Peyer's patch (tissue), 4 donors: ENCODE measurements at regions not wholly inside any gene's neighbourhood (a gene's known extent, or its start where the extent isn't known, plus 50 kb on each side); places are given as distances from the start of the nearest gene placed in this dataset.
A peak's percentile ranks its signal among the peaks of the same experiment; 100 is the strongest.

Experiments
- DNase-seq, 3 donors: peaks; one replicate each; pipeline ENCODE4 v3.0.0-alpha.2; 2017 to 2019
- H3K27ac ChIP-seq, 4 donors: fragments of 200-600 bp; sonication (generic); one replicate each; pipeline ENCODE4 v1.5.1; 2016 to 2019
- H3K27me3 ChIP-seq, 2 donors: fragments of 200-600 bp; sonication (generic); one replicate each; pipeline ENCODE4 v1.5.1; 2019
- H3K36me3 ChIP-seq, 3 donors: fragments of 200-600 bp; sonication (generic); one replicate each; pipeline ENCODE4 v1.5.1; 2016 to 2019
- H3K4me1 ChIP-seq, 4 donors: fragments of 200-600 bp; sonication (generic); one replicate each; pipeline ENCODE4 v1.5.1; 2016 to 2019
- H3K4me3 ChIP-seq, 4 donors: fragments of 200-600 bp; sonication (generic); 1 replicate in 3 of 4; 2 replicates in 1 of 4; pipeline ENCODE4 v1.5.1; 2016 to 2019; ENCODE audit warnings: mild to moderate bottlenecking in 1 of 4
- H3K9me3 ChIP-seq, 4 donors: fragments of 200-600 bp; sonication (generic); one replicate each; pipeline ENCODE4 v1.5.1; 2016 to 2019; ENCODE audit warnings: mild to moderate bottlenecking in 1 of 4
- POLR2A ChIP-seq, 2 donors: fragments of 450-650 bp; IDR thresholded peaks; one replicate each; pipeline ENCODE4 v1.5.1; 2017; ENCODE audit warnings: antibody characterized with exemption in 2 of 2, mild to moderate bottlenecking in 2 of 2, moderate library complexity in 2 of 2
- TF ChIP-seq, protein P1 (sequence below), 6 experiments: fragments of 450-650 bp in 4 of 6; fragments of 200-600 bp in 2 of 6; sonication (generic) in 1 of 6; IDR thresholded peaks; one replicate each; pipeline ENCODE4 v1.5.1; 2017 to 2019; ENCODE audit warnings: antibody characterized with exemption in 6 of 6, mild to moderate bottlenecking in 3 of 6, moderate library complexity in 1 of 6

DNA sequence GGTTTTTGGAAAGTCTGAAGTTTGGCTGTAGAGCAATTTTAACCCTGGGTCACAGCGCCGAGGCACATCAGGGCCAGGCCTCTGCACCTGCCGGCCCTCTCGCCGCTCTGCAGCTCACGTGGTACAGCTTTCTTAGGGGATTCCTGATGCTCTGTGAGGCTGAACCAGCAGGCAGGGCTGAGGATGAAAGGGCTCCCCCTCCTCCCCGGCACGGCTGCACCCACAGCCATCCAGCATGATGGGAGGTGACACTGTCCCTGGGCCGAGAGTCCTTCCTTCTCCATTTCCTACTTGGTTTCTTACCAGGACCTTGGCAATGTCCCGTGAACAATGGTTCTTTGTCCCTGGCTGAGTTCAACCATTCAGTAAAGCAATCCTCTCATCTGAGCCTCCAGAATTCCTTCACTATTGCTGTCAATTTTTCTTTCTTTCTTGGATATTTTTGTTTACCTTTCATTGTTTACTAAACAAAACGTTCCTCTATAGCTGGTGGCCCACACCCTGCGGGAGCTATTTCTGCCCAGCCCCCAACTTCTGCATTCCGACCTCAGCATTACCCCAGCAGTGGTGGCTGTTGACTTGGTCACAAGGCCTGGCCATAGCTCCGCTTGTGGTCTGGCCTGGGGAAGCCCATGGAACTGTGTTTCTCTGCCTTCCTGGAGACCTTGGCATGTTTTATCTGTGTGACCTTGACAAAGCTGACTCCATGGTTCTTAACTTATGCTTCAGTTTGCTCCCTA lies 172.8 kb upstream of the B3GAT1 start:
- Histone ChIP-seq H3K36me3 (no peaks in the 10 kb centered on the region), H3K27me3 (no peaks in the 10 kb centered on the region), H3K4me3 (no peak overlapping the region), H3K27ac (no peak overlapping the region), H3K9me3 (no peaks in the 10 kb centered on the region), H3K4me1 (peaks cover 0 to 24% (median 2%) of the 10 kb centered on the region in 4 donors)
- no peak for DNase-seq
- TF ChIP-seq, protein P1, sequence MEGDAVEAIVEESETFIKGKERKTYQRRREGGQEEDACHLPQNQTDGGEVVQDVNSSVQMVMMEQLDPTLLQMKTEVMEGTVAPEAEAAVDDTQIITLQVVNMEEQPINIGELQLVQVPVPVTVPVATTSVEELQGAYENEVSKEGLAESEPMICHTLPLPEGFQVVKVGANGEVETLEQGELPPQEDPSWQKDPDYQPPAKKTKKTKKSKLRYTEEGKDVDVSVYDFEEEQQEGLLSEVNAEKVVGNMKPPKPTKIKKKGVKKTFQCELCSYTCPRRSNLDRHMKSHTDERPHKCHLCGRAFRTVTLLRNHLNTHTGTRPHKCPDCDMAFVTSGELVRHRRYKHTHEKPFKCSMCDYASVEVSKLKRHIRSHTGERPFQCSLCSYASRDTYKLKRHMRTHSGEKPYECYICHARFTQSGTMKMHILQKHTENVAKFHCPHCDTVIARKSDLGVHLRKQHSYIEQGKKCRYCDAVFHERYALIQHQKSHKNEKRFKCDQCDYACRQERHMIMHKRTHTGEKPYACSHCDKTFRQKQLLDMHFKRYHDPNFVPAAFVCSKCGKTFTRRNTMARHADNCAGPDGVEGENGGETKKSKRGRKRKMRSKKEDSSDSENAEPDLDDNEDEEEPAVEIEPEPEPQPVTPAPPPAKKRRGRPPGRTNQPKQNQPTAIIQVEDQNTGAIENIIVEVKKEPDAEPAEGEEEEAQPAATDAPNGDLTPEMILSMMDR (IDR thresholded peaks at IDR 0.05): no peak
- TF ChIP-seq POLR2A (IDR thresholded peaks at IDR 0.05): no peak

DNA sequence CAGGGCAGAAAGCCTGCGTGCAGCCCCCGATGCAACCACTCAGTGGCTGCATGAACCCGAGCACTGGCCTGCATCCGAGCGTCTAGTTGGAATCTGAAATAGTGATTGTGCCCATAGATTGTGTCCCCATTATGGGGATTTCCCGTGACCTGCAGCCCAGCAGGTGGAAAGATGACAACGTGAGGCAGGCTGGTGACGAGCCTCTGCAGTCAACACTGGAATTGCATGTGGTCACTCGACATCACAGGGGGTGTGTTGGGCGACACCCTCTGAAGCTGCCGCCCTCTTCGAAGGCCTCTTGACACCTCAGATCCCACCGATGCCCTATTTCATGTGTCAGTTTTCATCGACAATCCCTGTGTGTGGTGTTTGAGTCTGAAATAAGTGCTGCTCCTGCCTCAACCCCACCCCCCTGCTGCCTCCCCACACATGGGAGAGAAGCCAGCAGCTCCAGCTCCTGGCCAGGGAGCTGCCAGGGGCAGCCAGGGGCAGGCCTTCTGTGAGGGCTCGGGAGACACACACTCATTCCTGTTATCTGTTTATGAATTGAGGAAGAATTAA lies 172.0 kb upstream of the B3GAT1 start:
- Histone ChIP-seq H3K4me1 (peaks cover 0 to 24% (median 2%) of the 10 kb centered on the region in 4 donors), H3K27ac (no peak overlapping the region)

DNA sequence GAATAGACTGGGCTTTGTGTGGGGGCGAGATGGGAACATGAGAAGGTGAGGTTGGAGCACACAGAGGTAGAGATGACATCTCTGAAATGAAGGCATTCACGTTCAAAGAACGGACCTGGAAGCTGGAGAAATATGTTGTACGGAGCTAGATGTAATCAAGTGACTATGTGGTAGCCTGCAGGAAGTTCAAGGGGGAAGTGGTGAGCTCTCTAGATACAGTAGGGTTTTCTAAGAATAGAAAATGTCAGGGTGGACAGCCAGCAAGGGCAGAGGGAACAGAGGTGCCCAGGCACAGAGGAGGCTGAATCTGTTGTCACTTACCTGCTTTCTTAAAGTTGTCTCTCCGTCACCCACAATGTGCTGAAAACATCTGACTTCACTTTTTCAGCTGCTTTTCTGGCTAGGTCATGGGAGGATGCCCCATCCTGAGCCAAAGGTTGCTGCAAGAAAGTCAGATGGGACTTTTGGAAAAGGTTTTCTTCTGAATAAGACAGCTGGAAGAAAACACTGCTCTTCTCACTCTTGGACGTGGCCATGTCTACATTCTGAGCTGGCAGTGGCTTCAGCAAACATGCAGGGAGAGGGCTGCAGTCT lies 171.5 kb upstream of the B3GAT1 start:
- Histone ChIP-seq H3K27me3 (no peaks in the 10 kb centered on the region), H3K36me3 (no peaks in the 10 kb centered on the region), H3K27ac (no peak overlapping the region), H3K9me3 (no peaks in the 10 kb centered on the region), H3K4me1 (peaks cover 0 to 24% (median 2%) of the 10 kb centered on the region in 4 donors), H3K4me3 (no peak overlapping the region)
- no peak for TF ChIP-seq POLR2A (IDR thresholded peaks at IDR 0.05)
- TF ChIP-seq, protein P1 (IDR thresholded peaks at IDR 0.05): no peak
- no peak for DNase-seq

More for the DNA sequence above, 172.0 kb upstream of the B3GAT1 start:
- Histone ChIP-seq H3K9me3 (no peaks in the 10 kb centered on the region), H3K4me3 (no peak overlapping the region), H3K27me3 (no peaks in the 10 kb centered on the region), H3K36me3 (no peaks in the 10 kb centered on the region)
- TF ChIP-seq, protein P1 (IDR thresholded peaks at IDR 0.05): no peak
- TF ChIP-seq POLR2A (IDR thresholded peaks at IDR 0.05): no peak
- DNase-seq: no peak

DNA sequence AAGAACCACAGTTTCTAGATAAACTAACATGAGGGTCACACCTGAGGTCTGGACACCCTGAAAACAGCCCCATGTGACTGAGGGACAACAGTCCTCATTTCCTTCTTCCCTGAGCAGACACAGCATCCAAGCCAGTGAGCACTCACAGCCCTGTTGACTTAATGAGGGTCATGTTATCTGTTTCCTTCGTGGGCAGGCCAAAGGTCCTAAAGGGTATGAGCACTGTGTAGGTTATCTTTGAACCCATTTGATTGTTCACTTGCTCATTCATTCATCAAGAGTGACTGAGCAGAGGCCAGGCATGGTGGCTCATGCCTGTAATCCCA lies 170.7 kb upstream of the B3GAT1 start:
- H3K9me3 ChIP-seq: no peaks in the 10 kb centered on the region
- no peaks in the 10 kb centered on the region for H3K27me3 ChIP-seq
- peaks cover 0 to 24% (median 2%) of the 10 kb centered on the region in 4 donors for H3K4me1 ChIP-seq
- H3K27ac ChIP-seq: peak overlapping the region in 1 of 4 donors; percentile 30
- no peak overlapping the region for H3K4me3 ChIP-seq
- TF ChIP-seq POLR2A (IDR thresholded peaks at IDR 0.05): no peak
- TF ChIP-seq, protein P1 (IDR thresholded peaks at IDR 0.05): no peak
- H3K36me3 ChIP-seq: no peaks in the 10 kb centered on the region
- DNase-seq: no peak

DNA sequence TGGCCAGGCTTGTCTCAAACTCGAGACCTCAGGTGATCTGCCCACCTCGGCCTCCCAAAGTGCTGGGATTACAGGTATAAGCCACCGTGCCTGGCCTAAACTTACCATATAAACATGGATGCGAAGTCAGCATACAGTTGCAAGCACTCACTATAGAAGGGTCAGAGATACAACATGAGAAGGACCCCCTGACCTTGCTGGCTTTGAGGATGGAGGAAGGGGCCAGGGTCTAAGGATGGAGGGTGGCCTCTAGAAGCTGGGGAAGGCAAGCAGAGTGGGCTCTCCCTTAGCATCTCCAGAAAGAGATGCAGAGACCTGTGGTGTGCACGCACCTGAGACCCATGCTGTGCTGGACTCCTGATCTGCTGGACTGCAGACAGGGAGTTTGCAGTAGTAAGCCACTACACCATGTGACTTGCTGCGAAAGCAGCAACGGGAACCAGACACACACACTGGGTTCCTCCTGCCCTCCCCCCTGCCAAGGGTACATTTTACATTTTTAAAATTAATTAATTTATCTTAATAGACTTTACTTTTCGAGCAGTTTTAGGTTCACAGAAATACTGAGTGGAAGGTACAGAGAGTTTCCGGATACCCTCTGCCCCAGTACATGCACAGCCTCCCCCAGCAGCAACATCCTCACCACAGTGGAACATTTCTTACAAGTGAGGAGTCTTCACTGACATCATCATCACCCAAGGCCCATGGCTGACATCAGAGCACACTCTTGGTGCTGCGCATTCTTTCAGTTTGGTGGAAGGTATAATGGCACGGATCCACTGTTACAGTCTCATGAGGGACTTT lies 170.1 kb upstream of the B3GAT1 start:
- no peak for DNase-seq

More for the DNA sequence above, 170.1 kb upstream of the B3GAT1 start:
- no peaks in the 10 kb centered on the region for H3K9me3 ChIP-seq
- peaks cover 0 to 24% (median 2%) of the 10 kb centered on the region in 4 donors for H3K4me1 ChIP-seq
- no peak overlapping the region for H3K4me3 ChIP-seq
- TF ChIP-seq, protein P1 (IDR thresholded peaks at IDR 0.05): no peak
- TF ChIP-seq POLR2A (IDR thresholded peaks at IDR 0.05): no peak
- no peaks in the 10 kb centered on the region for H3K36me3 ChIP-seq
- H3K27me3 ChIP-seq: no peaks in the 10 kb centered on the region
- H3K27ac ChIP-seq: no peak overlapping the region
